C1 segment of cervical spinal cord (tissue), 14 donors: ENCODE measurements at regions not wholly inside any gene's neighbourhood (a gene's known extent, or its start where the extent isn't known, plus 50 kb on each side); places are given as distances from the start of the nearest gene placed in this dataset.
"Not testable (repeated sequence)": the region's sequence is repeated elsewhere in the genome, so short reads cannot be mapped to it uniquely, and the experiment has no call there.

Source experiments
- DNase-seq, 14 donors: peaks; one replicate each; lab custom pipeline; 2025; lab: John Stamatoyannopoulos, UW

- DNase-seq = peak in 3 of 14 donors; percentile 0 to 23 (median 5)
These were observed 579.5 kb downstream of the UQCRFS1 start for GRCh38 chr19:28633319-28634018.

DNA sequence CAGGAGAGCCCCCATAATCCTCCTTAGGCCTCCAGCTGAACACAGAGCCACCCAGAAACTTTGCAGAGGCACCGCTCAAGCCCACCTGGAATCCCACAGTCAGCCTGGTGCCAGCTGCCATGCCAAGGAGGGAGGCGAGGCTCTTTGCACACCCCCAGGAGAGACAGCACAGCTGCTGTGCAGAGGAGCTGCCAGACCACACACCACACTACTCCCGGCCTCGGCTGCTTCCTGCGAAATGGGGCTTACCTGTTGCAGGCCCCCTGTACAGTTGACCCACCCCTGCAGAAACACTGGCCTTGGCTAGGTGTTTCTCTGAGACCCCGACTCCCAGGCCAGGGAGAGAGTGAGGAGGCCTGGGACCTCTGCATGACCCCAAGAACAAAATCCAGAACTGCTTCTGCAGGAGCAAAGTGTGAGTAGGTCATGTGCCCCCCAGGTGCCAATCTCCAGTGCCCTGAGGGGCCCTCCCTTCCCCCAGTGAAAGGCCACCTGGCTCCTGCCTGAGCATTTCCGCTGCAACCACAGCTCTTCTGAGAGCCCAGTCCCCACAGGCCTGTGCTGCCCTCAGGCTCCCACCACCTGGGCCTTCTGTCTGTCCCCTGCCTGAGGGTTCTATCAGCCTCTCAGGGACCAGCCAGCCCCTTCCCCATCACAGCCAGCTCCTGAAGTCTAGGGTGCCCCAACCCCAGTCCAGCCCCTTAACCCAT, 580.4 kb downstream of the UQCRFS1 start:
- no peak for DNase-seq

DNA sequence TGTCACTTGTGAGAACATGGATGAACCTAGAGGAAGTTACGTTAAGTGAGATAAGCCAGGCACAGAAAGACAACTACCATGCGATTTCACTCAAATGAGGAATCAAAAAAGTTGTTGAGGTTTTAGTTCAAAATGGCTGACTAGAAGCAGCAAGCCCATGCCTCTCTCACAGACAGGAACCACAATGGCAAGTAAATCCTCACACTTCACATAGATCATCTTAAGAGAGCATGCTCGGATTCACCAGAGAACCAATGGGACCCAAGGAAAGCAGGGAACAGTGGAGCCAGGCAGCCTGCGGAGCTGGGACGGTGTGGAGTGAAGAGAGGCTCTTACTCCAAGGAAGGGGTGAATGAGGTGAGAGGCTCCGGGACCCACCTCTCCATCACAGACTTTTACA, 581.0 kb downstream of the UQCRFS1 start:
- no peak for DNase-seq

DNA sequence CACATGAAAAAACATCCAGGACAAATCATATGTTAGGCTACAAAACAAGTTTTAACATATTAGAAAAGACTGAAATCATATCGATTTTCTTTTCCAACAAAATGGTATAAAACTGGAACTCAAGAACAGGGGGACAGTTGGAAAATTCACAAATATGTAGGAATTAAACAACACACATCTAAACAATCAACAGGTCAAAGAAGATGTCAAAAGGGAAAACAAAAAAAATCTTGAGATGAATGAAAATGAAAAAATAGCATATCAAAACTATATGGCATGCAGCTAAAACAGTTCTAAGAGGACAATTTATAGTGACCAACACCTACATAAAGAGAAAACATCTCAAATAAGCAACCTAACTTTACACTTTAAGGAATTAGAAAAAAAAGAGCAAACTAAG, 585.3 kb downstream of the UQCRFS1 start:
- DNase-seq = no peak

DNA sequence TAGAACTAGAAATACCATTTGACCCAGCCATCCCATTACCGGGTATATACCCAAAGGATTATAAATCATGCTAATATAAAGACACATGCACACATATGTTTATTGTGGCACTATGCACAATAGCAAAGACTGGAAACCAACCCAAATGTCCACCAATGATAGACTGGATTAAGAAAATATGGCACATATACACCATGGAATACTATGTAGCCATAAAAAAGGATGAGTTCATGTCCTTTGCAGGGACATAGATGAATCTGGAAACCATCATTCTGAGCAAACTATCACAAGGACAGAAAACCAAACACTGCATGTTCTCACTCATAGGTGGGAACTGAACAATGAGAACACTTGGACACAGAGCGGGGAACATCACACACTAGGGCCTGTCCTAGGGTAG, 586.5 kb downstream of the UQCRFS1 start:
- DNase-seq = not testable (repeated sequence)

DNA sequence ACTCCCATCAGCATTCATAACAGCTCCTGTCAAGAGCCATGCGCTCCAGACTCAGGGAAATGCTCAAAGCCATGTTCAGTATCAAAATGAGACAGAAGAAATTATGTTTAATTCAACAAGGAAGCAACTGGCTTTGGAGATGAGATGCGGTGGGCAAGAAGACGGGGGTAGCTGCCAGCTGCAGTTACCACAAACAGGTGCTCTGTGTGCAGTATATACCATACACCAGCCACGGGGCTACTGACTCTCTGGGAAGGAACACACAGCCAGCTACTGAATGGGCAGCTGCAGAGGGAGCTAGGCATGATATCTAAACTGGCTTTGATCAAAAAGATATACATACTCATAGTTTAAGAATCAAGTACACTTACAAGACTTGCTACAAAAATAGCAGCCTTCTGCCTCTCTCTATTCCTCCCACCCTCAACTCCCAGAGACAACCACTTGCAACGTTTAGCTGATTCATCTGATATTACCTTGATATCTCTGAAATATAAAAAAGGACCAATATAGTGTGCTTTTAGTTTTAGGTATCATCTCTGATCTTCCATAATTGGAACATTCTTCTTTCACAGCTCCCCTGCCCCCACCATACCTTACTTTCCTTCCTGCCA, 593.0 kb downstream of the UQCRFS1 start:
- no peak for DNase-seq

GRCh38 chr19:28618504-28618903, 594.4 kb downstream of the UQCRFS1 start:
- no peak for DNase-seq

DNA sequence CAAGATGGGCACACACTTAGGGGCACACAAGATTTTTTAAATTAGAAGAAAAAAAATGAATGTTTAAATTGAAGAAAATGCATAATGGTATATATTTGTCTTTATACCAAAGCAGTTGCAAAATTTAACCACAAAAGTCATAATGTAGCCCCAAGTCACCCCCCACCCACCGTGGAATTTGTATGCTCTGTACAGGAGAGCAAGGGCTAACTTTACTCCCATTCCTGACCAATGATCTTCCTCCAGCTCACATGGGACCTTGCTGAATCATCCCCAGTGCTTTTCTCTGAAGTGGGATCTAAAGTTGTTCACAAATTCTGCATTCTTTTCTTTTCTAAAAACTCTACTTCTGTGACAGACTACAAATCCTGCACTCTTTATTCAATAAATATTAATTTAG, 597.0 kb downstream of the UQCRFS1 start:
- DNase-seq = no peak

DNA sequence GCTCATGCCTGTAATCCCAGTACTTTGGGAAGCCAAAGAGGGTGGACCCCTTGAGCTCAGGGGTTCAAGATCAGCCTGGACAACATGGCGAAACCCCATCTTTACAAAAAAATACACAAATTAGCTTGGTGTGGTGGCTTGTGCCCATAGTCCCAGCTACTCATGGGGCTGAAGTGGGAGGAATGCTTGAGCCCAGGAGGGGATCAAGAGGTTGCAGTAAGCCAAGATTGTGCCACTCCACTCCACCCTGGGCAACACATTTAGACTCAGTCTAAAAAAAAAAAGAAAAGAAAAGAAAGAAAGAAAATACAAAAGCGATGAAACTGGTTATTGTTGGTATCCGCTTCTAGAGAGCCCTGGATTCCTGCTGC, 597.4 kb downstream of the UQCRFS1 start:
- no peak for DNase-seq

GRCh38 chr19:28614634-28615545, 598.1 kb downstream of the UQCRFS1 start:
- no peak for DNase-seq

DNA sequence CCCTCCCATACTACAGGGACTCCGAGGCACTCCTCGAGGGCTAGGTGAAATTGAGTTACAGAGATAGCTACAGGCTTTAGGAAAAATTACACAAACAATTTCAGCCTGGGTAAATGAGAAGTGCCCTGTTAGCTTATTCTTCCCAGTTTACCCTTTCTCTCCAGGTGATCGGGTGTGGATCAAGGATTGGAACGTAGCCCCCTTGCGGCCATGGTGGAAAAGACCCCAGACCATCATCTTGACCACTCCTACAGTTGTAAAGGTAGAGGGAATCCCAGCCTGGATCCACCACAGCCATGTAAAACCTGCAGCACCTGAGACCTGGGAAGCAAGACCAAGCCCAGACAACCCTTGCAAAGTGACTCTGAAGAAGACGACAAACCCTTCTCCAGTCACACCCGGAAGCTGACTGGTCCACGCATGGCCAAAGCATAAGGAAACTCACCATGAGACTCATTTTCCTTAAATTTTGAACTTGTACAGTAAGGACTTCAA, 600.6 kb downstream of the UQCRFS1 start:
- DNase-seq = no peak

DNA sequence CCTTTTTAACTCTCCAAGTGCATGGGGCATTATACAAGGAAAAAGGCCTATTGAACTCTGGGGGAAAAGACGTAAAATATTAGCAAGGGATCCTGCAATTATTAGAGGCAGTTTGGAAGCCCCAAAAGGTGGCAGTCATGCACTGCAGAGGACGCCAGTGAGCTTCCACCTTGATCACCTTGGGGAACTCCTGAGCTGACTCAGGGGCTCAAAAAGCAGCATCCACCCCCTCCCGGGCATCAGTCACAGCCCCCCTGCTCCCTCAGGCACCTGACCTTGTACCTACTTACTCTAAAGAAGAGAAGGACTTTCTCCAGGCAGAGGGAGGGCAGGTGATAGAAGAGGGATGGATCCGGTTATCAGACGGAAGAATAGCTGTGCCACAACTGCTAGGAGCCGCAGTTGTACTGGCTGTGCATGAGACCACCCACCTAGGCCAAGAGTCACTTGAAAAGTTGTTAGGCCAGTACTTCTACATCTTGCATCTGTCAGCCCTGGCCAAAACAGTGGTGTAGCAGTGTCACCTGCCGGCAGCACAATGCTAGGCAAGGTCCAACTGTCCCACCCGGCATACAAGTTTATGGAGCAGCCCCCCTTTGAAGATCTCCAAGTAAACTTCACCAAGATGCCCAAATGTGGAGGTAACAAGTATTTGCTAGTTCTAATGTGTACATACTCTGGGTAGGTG, 601.6 kb downstream of the UQCRFS1 start:
- DNase-seq = not testable (repeated sequence)

DNA sequence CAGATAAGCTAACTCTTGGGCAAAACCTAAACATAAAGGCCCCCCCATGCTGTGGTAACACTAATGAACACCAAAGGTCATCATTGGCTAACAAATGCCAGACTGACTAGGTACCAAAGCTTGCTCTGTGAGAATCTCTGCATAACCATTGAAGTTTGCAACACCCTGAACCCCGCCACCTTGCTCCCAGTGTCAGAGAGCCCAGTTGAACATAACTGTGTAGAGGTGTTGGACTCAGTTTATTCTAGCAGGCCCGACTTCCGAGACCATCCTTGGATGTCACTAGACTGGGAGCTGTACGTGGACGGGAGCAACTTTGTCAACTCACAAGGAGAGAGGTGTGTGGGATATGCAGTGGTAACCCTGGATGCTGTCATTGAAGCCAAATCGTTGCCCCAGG, 602.2 kb downstream of the UQCRFS1 start:
- no peak for DNase-seq

DNA sequence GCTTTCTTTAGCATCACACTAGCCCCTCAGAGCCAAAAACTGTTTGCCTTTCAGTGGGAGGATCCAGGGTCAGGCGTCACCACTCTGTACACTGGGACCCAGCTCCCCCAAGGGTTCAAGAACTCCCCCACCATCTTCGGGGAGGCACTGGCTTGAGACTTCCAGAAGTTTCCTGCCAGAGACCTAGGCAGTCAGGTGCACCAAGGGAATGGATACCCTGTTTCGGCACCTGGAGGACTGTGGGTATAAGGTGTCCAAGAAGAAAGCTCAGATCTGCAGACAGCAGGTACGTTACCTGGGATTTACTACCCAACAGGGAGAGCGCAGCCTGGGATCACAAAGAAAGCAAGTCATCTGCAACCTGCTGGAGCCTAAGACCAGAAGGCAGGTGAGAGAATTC, 603.0 kb downstream of the UQCRFS1 start:
- DNase-seq = no peak

- DNase-seq = no peak
These were observed 603.7 kb downstream of the UQCRFS1 start for GRCh38 chr19:28609091-28609755.

DNA sequence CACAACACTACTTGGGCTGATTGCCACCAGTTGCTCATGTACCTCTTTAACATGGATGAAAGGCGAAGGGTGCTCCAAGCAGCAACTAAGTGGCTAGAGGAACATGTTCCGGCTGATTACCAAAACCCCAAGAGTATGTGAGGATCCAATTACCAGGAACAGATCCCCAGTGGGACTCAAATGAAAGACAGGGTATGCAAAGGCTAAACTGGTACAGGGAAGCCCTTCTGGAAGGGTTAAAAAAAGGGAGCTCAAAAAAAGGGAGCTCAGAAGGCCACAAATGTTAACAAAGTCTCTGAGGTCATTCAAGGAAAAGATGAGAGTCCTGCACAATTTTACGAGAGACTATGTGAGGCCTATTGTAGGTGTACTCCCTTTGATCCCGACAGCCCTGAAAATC, 604.7 kb downstream of the UQCRFS1 start:
- no peak for DNase-seq

DNA sequence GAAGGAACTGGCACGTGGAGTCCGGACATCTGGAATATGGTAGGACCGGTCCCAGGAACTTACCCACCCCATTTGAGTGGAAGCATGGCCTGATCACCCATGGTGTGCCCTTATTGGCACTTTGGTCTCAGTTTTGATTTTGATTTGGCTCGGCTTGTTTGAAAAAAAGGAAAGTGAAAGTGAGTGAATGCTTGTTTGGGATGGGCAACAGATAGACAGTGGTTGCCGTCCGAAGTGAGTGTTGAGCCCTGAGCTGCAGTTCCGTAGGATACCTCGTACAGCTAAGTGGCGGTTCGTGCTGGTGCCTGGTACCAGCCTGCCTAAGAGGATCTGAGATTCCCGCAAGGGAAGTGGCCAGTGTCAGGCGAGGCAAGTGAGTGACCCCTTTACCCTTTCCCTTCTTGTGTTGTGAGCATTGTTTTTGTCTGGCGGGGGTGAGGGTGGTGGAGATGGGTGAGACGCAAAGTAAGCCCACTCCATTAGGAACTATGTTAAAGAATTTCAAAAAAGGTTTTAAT, 605.8 kb downstream of the UQCRFS1 start:
- DNase-seq = no peak

- no peak for DNase-seq
These were observed 606.5 kb downstream of the UQCRFS1 start for GRCh38 chr19:28606269-28607032.

- no peak for DNase-seq
These were observed 607.3 kb downstream of the UQCRFS1 start for GRCh38 chr19:28605501-28606268.
